PC-9 (cell line): ENCODE measurements at regions not wholly inside any gene's neighbourhood (a gene's known extent, or its start where the extent isn't known, plus 50 kb on each side); places are given as distances from the start of the nearest gene placed in this dataset.

ENCODE experiments used
- CTCF ChIP-seq: fragments of 200-600 bp; sonication (generic); conservative IDR thresholded peaks from 2 replicates; pipeline ENCODE4 v1.6.1; 2017; ENCODE audit warnings: mixed run types, antibody characterized with exemption, mild to moderate bottlenecking, moderate library complexity
- EZH2 ChIP-seq: fragments of 200-600 bp; sonication (generic); IDR thresholded peaks from 2 replicates; pipeline ENCODE4 v1.8.0; 2017; ENCODE audit warnings: antibody characterized with exemption, low read depth

- TF ChIP-seq CTCF (no peak), EZH2 (no peak)
These were observed 378.5 kb upstream of the ID2 start for GRCh38 chr2:8303322-8303832.
